Ishikawa (cell line): ENCODE measurements at regions not wholly inside any gene's neighbourhood (a gene's known extent, or its start where the extent isn't known, plus 50 kb on each side); places are given as distances from the start of the nearest gene placed in this dataset.

ENCODE experiments used
- CEBPB ChIP-seq: IDR thresholded peaks from 2 replicates; pipeline ENCODE4 v1.6.1; 2012
- CREB1 ChIP-seq: IDR thresholded peaks from 2 replicates; pipeline ENCODE4 v1.6.1; 2012; ENCODE audit warnings: low read depth
- EGR1 ChIP-seq: IDR thresholded peaks from 2 replicates; pipeline ENCODE4 v1.6.1; 2012
- EP300 ChIP-seq: IDR thresholded peaks from 2 replicates; pipeline ENCODE4 v1.6.1; 2012; ENCODE audit warnings: borderline replicate concordance
- FOXM1 ChIP-seq: IDR thresholded peaks from 2 replicates; pipeline ENCODE4 v1.6.1; 2012; ENCODE audit warnings: low read depth, borderline replicate concordance
- MAX ChIP-seq: IDR thresholded peaks from 2 replicates; pipeline ENCODE4 v1.6.1; 2012
- NFIC ChIP-seq: IDR thresholded peaks from 2 replicates; pipeline ENCODE4 v1.6.1; 2012
- RAD21 ChIP-seq: IDR thresholded peaks from 2 replicates; pipeline ENCODE4 v1.6.1; 2012; ENCODE audit warnings: low read depth
- REST ChIP-seq: IDR thresholded peaks from 2 replicates; pipeline ENCODE4 v1.6.1; 2012; ENCODE audit warnings: low read depth, mild to moderate bottlenecking
- TAF1 ChIP-seq: IDR thresholded peaks from 2 replicates; pipeline ENCODE4 v1.6.1; 2012; ENCODE audit warnings: low read depth, mild to moderate bottlenecking
- TCF12 ChIP-seq: IDR thresholded peaks from 2 replicates; pipeline ENCODE4 v1.6.1; 2012; ENCODE audit warnings: low read depth
- TEAD4 ChIP-seq: IDR thresholded peaks from 2 replicates; pipeline ENCODE4 v1.6.1; 2012
- USF1 ChIP-seq: IDR thresholded peaks from 2 replicates; pipeline ENCODE4 v1.6.1; 2012
- YY1 ChIP-seq: IDR thresholded peaks from 2 replicates; pipeline ENCODE4 v1.6.1; 2012; ENCODE audit warnings: low read depth
- ZBTB7A ChIP-seq: IDR thresholded peaks from 2 replicates; pipeline ENCODE4 v1.6.1; 2012; ENCODE audit warnings: low read depth

GRCh38 chr13:73551736-73552135, 492.9 kb downstream of the KLF5 start:
- no peak for TF ChIP-seq YY1
- no peak for TF ChIP-seq REST
- no peak for TF ChIP-seq MAX
- TF ChIP-seq CEBPB = no peak
- TF ChIP-seq TAF1 = no peak
- TF ChIP-seq ZBTB7A = no peak
- no peak for TF ChIP-seq TEAD4
- TF ChIP-seq NFIC = no peak
- no peak for TF ChIP-seq FOXM1
- no peak for TF ChIP-seq EGR1
- TF ChIP-seq RAD21 = no peak
- no peak for TF ChIP-seq CREB1
- TF ChIP-seq USF1 = no peak
- TF ChIP-seq EP300 = no peak
- no peak for TF ChIP-seq TCF12

GRCh38 chr13:73549717-73550116, 490.9 kb downstream of the KLF5 start:
- TF ChIP-seq TCF12 = no peak
- no peak for TF ChIP-seq EP300
- TF ChIP-seq ZBTB7A = no peak
- TF ChIP-seq REST = no peak
- no peak for TF ChIP-seq MAX
- TF ChIP-seq TEAD4 = no peak
- TF ChIP-seq FOXM1 = no peak
- no peak for TF ChIP-seq YY1
- no peak for TF ChIP-seq NFIC
- TF ChIP-seq CEBPB = no peak
- no peak for TF ChIP-seq RAD21
- TF ChIP-seq TAF1 = no peak
- no peak for TF ChIP-seq EGR1

GRCh38 chr13:73548449-73548848, 489.6 kb downstream of the KLF5 start:
- TF ChIP-seq TEAD4 (no peak), NFIC (no peak)

GRCh38 chr13:73547239-73547638, 488.4 kb downstream of the KLF5 start:
- no peak for TF ChIP-seq ZBTB7A
- no peak for TF ChIP-seq CREB1
- no peak for TF ChIP-seq TEAD4
- no peak for TF ChIP-seq FOXM1
- no peak for TF ChIP-seq RAD21
- TF ChIP-seq YY1 = no peak
- TF ChIP-seq MAX = no peak
- no peak for TF ChIP-seq TAF1

- no peak for TF ChIP-seq EGR1
- TF ChIP-seq CREB1 = no peak
- TF ChIP-seq RAD21 = no peak
- no peak for TF ChIP-seq TAF1
- TF ChIP-seq TCF12 = no peak
- TF ChIP-seq USF1 = no peak
- no peak for TF ChIP-seq EP300
- no peak for TF ChIP-seq MAX
- no peak for TF ChIP-seq CEBPB
- TF ChIP-seq YY1 = no peak
- no peak for TF ChIP-seq NFIC
- no peak for TF ChIP-seq ZBTB7A
- TF ChIP-seq FOXM1 = no peak
- TF ChIP-seq REST = no peak
- no peak for TF ChIP-seq TEAD4
Observed at GRCh38 chr13:73544175-73544574, 485.4 kb downstream of the KLF5 start.
